ENCODE measurements at regions not wholly inside any gene's neighbourhood (a gene's known extent, or its start where the extent isn't known, plus 50 kb on each side); places are given as distances from the start of the nearest gene placed in this dataset.

- TF ChIP-seq POLR2A (IDR thresholded peaks at IDR 0.05; ENCODE audit: low read length) (no peak), GATA1 (IDR thresholded peaks at IDR 0.05; ENCODE audit: low read depth, low read length) (no peak)
Observed at GRCh38 chr15:56295433-56295832, 51.8 kb upstream of the RFX7 start.
